Gastroesophageal sphincter (tissue), 4 donors: ENCODE measurements at regions not wholly inside any gene's neighbourhood (a gene's known extent, or its start where the extent isn't known, plus 50 kb on each side); places are given as distances from the start of the nearest gene placed in this dataset.

Experiments
- ATAC-seq: fragments of 150-250 bp; one replicate; pipeline ENCODE4 v1.9.1; 2016; ENCODE audit warnings: mild to moderate bottlenecking, moderate library complexity
- H3K27ac ChIP-seq, 4 donors: fragments of 200-600 bp; sonication (generic) in 3 of 4; 1 replicate in 3 of 4; 2 replicates in 1 of 4; pipeline ENCODE4 v1.5.1; 2016 to 2019
- H3K27me3 ChIP-seq: fragments of 200-600 bp; sonication (generic); one replicate; pipeline ENCODE4 v1.5.1; 2019
- H3K36me3 ChIP-seq, 2 donors: fragments of 200-600 bp; sonication (generic); one replicate each; pipeline ENCODE4 v1.5.1; 2019; ENCODE audit warnings: control low read depth in 1 of 2
- H3K4me1 ChIP-seq, 3 donors: fragments of 200-600 bp; sonication (generic); 1 replicate in 2 of 3; 2 replicates in 1 of 3; pipeline ENCODE4 v1.5.1; 2016 to 2019; ENCODE audit warnings: control low read depth in 2 of 3
- H3K4me3 ChIP-seq, 2 donors: fragments of 200-600 bp; sonication (generic); one replicate each; pipeline ENCODE4 v1.5.1; 2019; ENCODE audit warnings: mild to moderate bottlenecking in 1 of 2, moderate library complexity in 1 of 2
- H3K9me3 ChIP-seq, 3 donors: fragments of 200-600 bp; sonication (generic); one replicate each; pipeline ENCODE4 v1.5.1; 2017 to 2019; ENCODE audit warnings: control low read depth in 2 of 3
- CTCF ChIP-seq, 4 experiments: fragments of 200-600 bp in 2 of 4; fragments of 450-650 bp in 2 of 4; sonication (generic) in 1 of 4; IDR thresholded peaks; one replicate each; pipeline ENCODE4 v1.5.1; 2017 to 2019; ENCODE audit warnings: antibody characterized with exemption in 4 of 4, mild to moderate bottlenecking in 2 of 4, moderate library complexity in 2 of 4
- EP300 ChIP-seq: sonication (generic); formaldehyde crosslinking; IDR thresholded peaks from one replicate; pipeline ENCODE4 v1.6.1; 2017; ENCODE audit warnings: antibody characterized with exemption, mild to moderate bottlenecking
- POLR2A ChIP-seq, 2 donors: fragments of 450-650 bp; IDR thresholded peaks; one replicate each; pipeline ENCODE4 v1.6.1; 2017; ENCODE audit warnings: antibody characterized with exemption in 2 of 2, mild to moderate bottlenecking in 2 of 2, moderate library complexity in 1 of 2
- POLR2AphosphoS5 ChIP-seq: sonication (generic); formaldehyde crosslinking; IDR thresholded peaks from one replicate; pipeline ENCODE4 v1.6.1; 2017; ENCODE audit warnings: antibody characterized with exemption
- WGBS, 2 donors: methylation state at CpG; one replicate each; pipeline ENCODE4 v1.1.5; 2018; ENCODE audit warnings: low coverage in 1 of 2; 5-methylcytosine and 5-hydroxymethylcytosine counted together

- Histone ChIP-seq H3K27me3 (no peaks in the 10 kb centered on the region), H3K36me3 (no peaks in the 10 kb centered on the region), H3K4me1 (no peaks in the 10 kb centered on the region), H3K27ac (no peak overlapping the region), H3K9me3 (no peaks in the 10 kb centered on the region), H3K4me3 (no peak overlapping the region)
- ATAC-seq: no peak
- 86% methylated on average over 1 of the region's 1 CpG; no CpG with 5 or more reads in 1 of the 2 donors for WGBS, 2 donors
- TF ChIP-seq EP300: no peak
- TF ChIP-seq POLR2AphosphoS5: no peak
- TF ChIP-seq POLR2A (IDR thresholded peaks at IDR 0.05): no peak
- no peak for TF ChIP-seq CTCF (IDR thresholded peaks at IDR 0.05)
Observed at GRCh38 chr20:7346562-7346961, 579.1 kb downstream of the BMP2 start.

GRCh38 chr20:7347409-7347808 lies 579.9 kb downstream of the BMP2 start:
- 51 to 82% methylated on average over 2 of the region's 2 CpGs for WGBS, 2 donors
- Histone ChIP-seq H3K27ac (no peak overlapping the region), H3K4me1 (no peaks in the 10 kb centered on the region), H3K36me3 (no peaks in the 10 kb centered on the region), H3K4me3 (no peak overlapping the region), H3K27me3 (no peaks in the 10 kb centered on the region), H3K9me3 (no peaks in the 10 kb centered on the region)
- TF ChIP-seq POLR2AphosphoS5 (no peak), POLR2A (IDR thresholded peaks at IDR 0.05) (no peak), EP300 (no peak), CTCF (IDR thresholded peaks at IDR 0.05) (no peak)
- no peak for ATAC-seq

GRCh38 chr20:7348253-7348652 lies 580.8 kb downstream of the BMP2 start:
- H3K27me3 ChIP-seq: no peaks in the 10 kb centered on the region
- H3K36me3 ChIP-seq: no peaks in the 10 kb centered on the region
- no peak for ATAC-seq
- no peaks in the 10 kb centered on the region for H3K4me1 ChIP-seq
- no peak overlapping the region for H3K4me3 ChIP-seq
- no peak overlapping the region for H3K27ac ChIP-seq
- TF ChIP-seq CTCF (IDR thresholded peaks at IDR 0.05) (no peak), EP300 (no peak), POLR2A (IDR thresholded peaks at IDR 0.05) (no peak), POLR2AphosphoS5 (no peak)
- whole genome bisulfite sequencing, 2 donors: 91% methylated on average over 1 of the region's 1 CpG; no CpG with 5 or more reads in 1 of the 2 donors
- no peaks in the 10 kb centered on the region for H3K9me3 ChIP-seq

GRCh38 chr20:7352165-7352564 lies 584.7 kb downstream of the BMP2 start:
- no peaks in the 10 kb centered on the region for H3K36me3 ChIP-seq
- TF ChIP-seq POLR2A (IDR thresholded peaks at IDR 0.05) (no peak), EP300 (no peak), CTCF (IDR thresholded peaks at IDR 0.05) (no peak), POLR2AphosphoS5 (no peak)
- 56 to 74% methylated on average over 6 to 9 of the region's 9 CpGs for WGBS, 2 donors
- H3K27ac ChIP-seq: no peak overlapping the region
- H3K4me1 ChIP-seq: no peaks in the 10 kb centered on the region
- H3K9me3 ChIP-seq: no peaks in the 10 kb centered on the region
- H3K4me3 ChIP-seq: no peak overlapping the region
- no peaks in the 10 kb centered on the region for H3K27me3 ChIP-seq
- no peak for ATAC-seq

GRCh38 chr20:7355051-7355450 lies 585.2 kb downstream of the HAO1 start:
- no peaks in the 10 kb centered on the region for H3K36me3 ChIP-seq
- H3K4me1 ChIP-seq: no peaks in the 10 kb centered on the region
- no peaks in the 10 kb centered on the region for H3K27me3 ChIP-seq
- H3K27ac ChIP-seq: no peak overlapping the region
- no peak for ATAC-seq
- no peaks in the 10 kb centered on the region for H3K9me3 ChIP-seq
- TF ChIP-seq POLR2AphosphoS5 (no peak), POLR2A (IDR thresholded peaks at IDR 0.05) (no peak), EP300 (no peak), CTCF (IDR thresholded peaks at IDR 0.05) (no peak)
- 45 to 57% methylated on average over 2 of the region's 2 CpGs for WGBS, 2 donors
- no peak overlapping the region for H3K4me3 ChIP-seq
